ENCODE measurements at regions not wholly inside any gene's neighbourhood (a gene's known extent, or its start where the extent isn't known, plus 50 kb on each side); places are given as distances from the start of the nearest gene placed in this dataset.
"Not testable (repeated sequence)": the region's sequence is repeated elsewhere in the genome, so short reads cannot be mapped to it uniquely, and the experiment has no call there.

- H3K36me3 ChIP-seq (ENCODE audit: control insufficient read depth in 2 of 2, extremely low read depth in 1 of 2, insufficient read depth in 2 of 2, low read length in 2 of 2); H3K9ac ChIP-seq (replicated peaks; ENCODE audit: extremely low read depth, insufficient read depth, low read length); FAIRE-seq; H2AFZ ChIP-seq (ENCODE audit: low read depth, low read length); H3K4me1 ChIP-seq (ENCODE audit: control insufficient read depth, extremely low read depth, insufficient read depth, low read length); H3K9me1 ChIP-seq (replicated peaks; ENCODE audit: control insufficient read depth, extremely low read depth, insufficient read depth, low read length); H3K27ac ChIP-seq (ENCODE audit: insufficient read depth, low read depth, low read length); BruUV-seq (replicated peaks); H4K20me1 ChIP-seq (replicated peaks; ENCODE audit: control insufficient read depth, extremely low read depth, insufficient read depth, low read length); H3K4me3 ChIP-seq (replicated peaks in 1 of 3; ENCODE audit: insufficient read depth in 1 of 3, low read depth in 1 of 3, low read length in 3 of 3); dilution Hi-C loops (cut with MboI; ENCODE audit: extremely low pct_ligation_motif_present, low sequenced_read_pairs); H3K27me3 ChIP-seq (ENCODE audit: control insufficient read depth in 2 of 2, insufficient read depth in 2 of 2, low read length in 2 of 2); H3K79me2 ChIP-seq (ENCODE audit: control insufficient read depth, insufficient read depth, low read length); H3K4me2 ChIP-seq (ENCODE audit: insufficient read depth, low read length); POLR2A ChIA-PET; CTCF ChIA-PET; H3K9me3 ChIP-seq (replicated peaks; ENCODE audit: control insufficient read depth, insufficient read depth, low read length); intact Hi-C loops (cut with micrococcal nuclease); DNase-seq (ENCODE audit: low read depth, low spot score): not testable (repeated sequence)
These were observed 285.9 kb upstream of the CRY1 start for GRCh38 chr12:107379142-107379851.

GRCh38 chr12:107379852-107380567 is 286.7 kb upstream of the CRY1 start:
- no TSS peak for BruUV-seq (replicated peaks)
- no peaks in the 10 kb centered on the region for H3K9me1 ChIP-seq (replicated peaks; ENCODE audit: control insufficient read depth, extremely low read depth, insufficient read depth, low read length)
- ChIA-PET CTCF (no interaction called here), POLR2A (no interaction called here)
- dilution Hi-C loops (cut with MboI; ENCODE audit: extremely low pct_ligation_motif_present, low sequenced_read_pairs) (no loop called here), intact Hi-C loops (cut with micrococcal nuclease) (no loop called here)
- no peaks in the 10 kb centered on the region for H4K20me1 ChIP-seq (replicated peaks; ENCODE audit: control insufficient read depth, extremely low read depth, insufficient read depth, low read length)
- no peaks in the 10 kb centered on the region for H3K27me3 ChIP-seq (ENCODE audit: control insufficient read depth in 2 of 2, insufficient read depth in 2 of 2, low read length in 2 of 2)
- no peak overlapping the region for H2AFZ ChIP-seq (ENCODE audit: low read depth, low read length)
- no peak overlapping the region for H3K4me2 ChIP-seq (ENCODE audit: insufficient read depth, low read length)
- H3K9me3 ChIP-seq (replicated peaks; ENCODE audit: control insufficient read depth, insufficient read depth, low read length): no peaks in the 10 kb centered on the region
- no peaks in the 10 kb centered on the region for H3K36me3 ChIP-seq (ENCODE audit: control insufficient read depth in 2 of 2, extremely low read depth in 1 of 2, insufficient read depth in 2 of 2, low read length in 2 of 2)
- no peaks in the 10 kb centered on the region for H3K4me1 ChIP-seq (ENCODE audit: control insufficient read depth, extremely low read depth, insufficient read depth, low read length)
- TF ChIP-seq MAX (IDR thresholded peaks at IDR 0.05; ENCODE audit: insufficient read depth, insufficient read length) (no peak), EZH2 (IDR thresholded peaks at IDR 0.05; ENCODE audit: borderline replicate concordance, low read depth, low read length, severe bottlenecking) (no peak), POLR2A (IDR thresholded peaks at IDR 0.05; ENCODE audit: low read depth, low read length) (no peak), GATA2 (IDR thresholded peaks at IDR 0.05; ENCODE audit: insufficient read depth, insufficient read length, low read depth, low read length) (no peak), POLR2AphosphoS5 (IDR thresholded peaks at IDR 0.05; ENCODE audit: insufficient read depth, low read depth, low read length) (no peak), JUN (IDR thresholded peaks at IDR 0.05; ENCODE audit: borderline replicate concordance, insufficient read depth, insufficient read length, low read depth) (no peak), CTCF (IDR thresholded peaks at IDR 0.05; ENCODE audit: extremely low read depth in 1 of 2, insufficient read depth in 1 of 2, low read depth in 1 of 2, low read length in 2 of 2) (no peak), FOS (IDR thresholded peaks at IDR 0.05; ENCODE audit: borderline replicate concordance, insufficient read depth, low read length) (no peak), MYC (IDR thresholded peaks at IDR 0.05; ENCODE audit: low read depth, low read length) (no peak)
- no peak for FAIRE-seq
- no peaks in the 10 kb centered on the region for H3K79me2 ChIP-seq (ENCODE audit: control insufficient read depth, insufficient read depth, low read length)
- H3K9ac ChIP-seq (replicated peaks; ENCODE audit: extremely low read depth, insufficient read depth, low read length): no peak overlapping the region
- H3K4me3 ChIP-seq (replicated peaks in 1 of 3; ENCODE audit: insufficient read depth in 1 of 3, low read depth in 1 of 3, low read length in 3 of 3): no peak overlapping the region
- DNase-seq (ENCODE audit: low read depth, low spot score): no peak
- no peak overlapping the region for H3K27ac ChIP-seq (ENCODE audit: insufficient read depth, low read depth, low read length)
